ENCODE measurements at regions not wholly inside any gene's neighbourhood (a gene's known extent, or its start where the extent isn't known, plus 50 kb on each side); places are given as distances from the start of the nearest gene placed in this dataset.

DNA sequence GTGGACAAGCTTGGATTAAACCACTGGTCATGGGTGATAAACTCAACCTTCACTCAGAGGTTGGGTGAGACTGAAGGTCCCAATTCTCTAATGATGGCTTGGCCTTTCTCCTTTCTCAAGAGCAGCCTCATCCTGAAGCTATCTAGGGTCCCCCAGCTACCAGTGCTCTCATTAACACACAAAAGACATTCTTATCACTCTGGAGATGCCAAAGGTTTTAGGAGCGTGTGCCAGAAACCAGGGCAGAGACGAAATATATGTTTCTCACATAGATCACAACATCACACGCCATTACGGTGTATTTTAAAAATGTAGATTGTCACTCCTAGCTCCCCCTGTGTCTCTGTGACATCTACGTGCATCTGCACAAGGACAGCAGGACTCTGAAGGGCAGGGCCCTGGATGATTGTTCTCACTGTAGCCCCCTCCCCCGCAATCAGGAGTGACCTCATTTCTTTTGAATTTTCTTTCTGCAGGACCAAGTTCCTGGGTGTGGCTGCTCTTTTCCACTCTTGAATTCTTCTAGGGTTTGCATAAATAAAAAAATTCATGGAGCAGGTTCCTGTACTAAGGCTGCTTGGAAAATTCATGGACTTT is 311.3 kb downstream of the GADD45G start:
- Histone ChIP-seq H3K27me3 (no peaks in the 10 kb centered on the region), H3K36me3 (ENCODE audit: low read depth, missing control alignments) (no peaks in the 10 kb centered on the region), H3K4me1 (peaks cover 11% of the 10 kb centered on the region), H3K9me3 (no peaks in the 10 kb centered on the region), H3K4me3 (no peak overlapping the region), H3K27ac (no peak overlapping the region)
- no peak for DNase-seq
- TF ChIP-seq, protein P1, sequence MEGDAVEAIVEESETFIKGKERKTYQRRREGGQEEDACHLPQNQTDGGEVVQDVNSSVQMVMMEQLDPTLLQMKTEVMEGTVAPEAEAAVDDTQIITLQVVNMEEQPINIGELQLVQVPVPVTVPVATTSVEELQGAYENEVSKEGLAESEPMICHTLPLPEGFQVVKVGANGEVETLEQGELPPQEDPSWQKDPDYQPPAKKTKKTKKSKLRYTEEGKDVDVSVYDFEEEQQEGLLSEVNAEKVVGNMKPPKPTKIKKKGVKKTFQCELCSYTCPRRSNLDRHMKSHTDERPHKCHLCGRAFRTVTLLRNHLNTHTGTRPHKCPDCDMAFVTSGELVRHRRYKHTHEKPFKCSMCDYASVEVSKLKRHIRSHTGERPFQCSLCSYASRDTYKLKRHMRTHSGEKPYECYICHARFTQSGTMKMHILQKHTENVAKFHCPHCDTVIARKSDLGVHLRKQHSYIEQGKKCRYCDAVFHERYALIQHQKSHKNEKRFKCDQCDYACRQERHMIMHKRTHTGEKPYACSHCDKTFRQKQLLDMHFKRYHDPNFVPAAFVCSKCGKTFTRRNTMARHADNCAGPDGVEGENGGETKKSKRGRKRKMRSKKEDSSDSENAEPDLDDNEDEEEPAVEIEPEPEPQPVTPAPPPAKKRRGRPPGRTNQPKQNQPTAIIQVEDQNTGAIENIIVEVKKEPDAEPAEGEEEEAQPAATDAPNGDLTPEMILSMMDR (IDR thresholded peaks at IDR 0.05) = no peak
- TF ChIP-seq POLR2A (IDR thresholded peaks at IDR 0.05) = no peak
- WGBS, 2 donors = 61 to 78% methylated on average over 6 of the region's 6 CpGs
- intact Hi-C loops (cut with DNase I; ENCODE audit: low total_unique reads) = no loop called here

DNA sequence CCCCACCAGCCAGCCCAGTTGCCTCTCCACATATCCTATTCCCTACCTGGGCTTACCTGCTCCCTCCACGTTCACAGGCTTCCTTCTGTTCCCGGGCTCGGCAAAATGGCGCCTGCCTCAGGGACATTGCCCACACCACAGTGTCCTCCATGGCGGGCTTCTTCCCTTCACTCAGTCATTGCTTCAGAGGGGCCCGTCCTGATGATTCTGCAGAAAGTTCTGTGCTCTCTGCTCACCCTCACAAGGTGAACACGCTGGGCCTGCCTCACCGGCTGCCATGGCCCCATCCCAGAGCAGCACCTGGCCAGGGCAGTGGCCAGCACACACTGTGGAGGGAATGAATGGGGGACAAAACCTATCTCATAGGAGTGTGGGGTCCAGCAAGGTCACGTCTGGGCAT is 313.0 kb downstream of the GADD45G start:
- H3K27ac ChIP-seq = no peak overlapping the region
- 95 to 97% methylated on average over 9 of the region's 9 CpGs for WGBS, 2 donors
- H3K4me1 ChIP-seq = peaks cover 11% of the 10 kb centered on the region
- H3K9me3 ChIP-seq = no peaks in the 10 kb centered on the region
- no peaks in the 10 kb centered on the region for H3K36me3 ChIP-seq (ENCODE audit: low read depth, missing control alignments)
- intact Hi-C loops (cut with DNase I; ENCODE audit: low total_unique reads) = no loop called here
- no peak for DNase-seq
- H3K27me3 ChIP-seq = no peaks in the 10 kb centered on the region
- no peak for TF ChIP-seq POLR2A (IDR thresholded peaks at IDR 0.05)
- TF ChIP-seq, protein P1 (IDR thresholded peaks at IDR 0.05) = no peak
- no peak overlapping the region for H3K4me3 ChIP-seq

DNA sequence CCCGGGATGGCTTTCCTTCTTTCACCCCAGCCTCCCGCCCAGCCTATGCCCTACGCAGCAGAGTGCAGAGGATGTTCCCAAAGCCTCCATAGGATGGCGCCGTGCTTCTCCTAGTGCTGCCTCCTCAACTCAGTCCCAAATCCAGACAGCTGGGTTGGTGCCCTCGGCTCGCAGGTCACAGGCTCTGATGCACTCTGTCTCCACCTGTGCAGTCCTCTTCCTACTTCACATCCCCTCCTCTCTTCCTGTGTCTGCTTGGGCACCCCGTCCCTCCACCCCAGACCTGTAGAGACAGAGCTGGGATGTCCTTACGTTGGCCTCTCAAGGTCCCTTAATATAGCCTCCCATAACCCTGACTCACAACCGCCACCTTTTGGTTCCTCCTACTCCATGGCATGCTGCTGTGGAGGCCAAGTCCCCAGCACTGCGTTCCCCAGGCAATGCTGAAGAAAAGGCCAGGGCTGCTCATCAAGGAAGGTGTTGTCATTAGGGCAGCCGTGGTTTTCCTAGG is 314.4 kb downstream of the GADD45G start:
- WGBS, 2 donors = 70 to 79% methylated on average over 12 of the region's 12 CpGs
- Histone ChIP-seq H3K27me3 (no peaks in the 10 kb centered on the region), H3K9me3 (no peaks in the 10 kb centered on the region), H3K4me1 (peaks cover 15% of the 10 kb centered on the region), H3K36me3 (ENCODE audit: low read depth, missing control alignments) (no peaks in the 10 kb centered on the region), H3K4me3 (no peak overlapping the region), H3K27ac (no peak overlapping the region)
- intact Hi-C loops (cut with DNase I; ENCODE audit: low total_unique reads) = no loop called here
- TF ChIP-seq, protein P1 (IDR thresholded peaks at IDR 0.05) = peak in 2 of 3 experiments; percentile 9 to 13
- no peak for TF ChIP-seq POLR2A (IDR thresholded peaks at IDR 0.05)
- peak; percentile 76 for DNase-seq

DNA sequence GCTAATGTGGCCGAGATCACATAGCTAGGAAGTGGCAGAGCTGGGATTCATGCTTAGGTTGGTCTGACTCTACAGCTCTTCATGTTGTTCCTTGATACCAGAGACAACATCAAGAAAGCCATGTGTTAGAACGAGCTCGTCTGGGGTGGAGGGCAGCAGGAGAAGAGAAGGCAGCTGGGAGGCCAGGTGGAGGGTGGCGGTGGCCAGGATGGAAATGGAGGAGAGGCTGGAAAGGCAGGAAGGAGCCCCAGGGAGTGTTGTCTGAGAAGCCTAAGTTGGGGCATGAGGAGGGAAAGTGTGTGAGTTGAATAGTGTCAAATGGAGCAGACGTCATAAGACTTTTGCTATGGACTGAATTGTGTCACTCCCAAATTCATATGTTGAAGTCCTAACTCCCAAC is 315.3 kb downstream of the GADD45G start:
- no peak for TF ChIP-seq POLR2A (IDR thresholded peaks at IDR 0.05)
- TF ChIP-seq, protein P1 (IDR thresholded peaks at IDR 0.05) = no peak
- Histone ChIP-seq H3K27ac (no peak overlapping the region), H3K4me1 (peaks cover 17% of the 10 kb centered on the region), H3K27me3 (no peaks in the 10 kb centered on the region), H3K36me3 (ENCODE audit: low read depth, missing control alignments) (no peaks in the 10 kb centered on the region), H3K4me3 (no peak overlapping the region), H3K9me3 (no peaks in the 10 kb centered on the region)
- intact Hi-C loops (cut with DNase I; ENCODE audit: low total_unique reads) = no loop called here
- no peak for DNase-seq
- WGBS, 2 donors = 87 to 93% methylated on average over 5 of the region's 5 CpGs

DNA sequence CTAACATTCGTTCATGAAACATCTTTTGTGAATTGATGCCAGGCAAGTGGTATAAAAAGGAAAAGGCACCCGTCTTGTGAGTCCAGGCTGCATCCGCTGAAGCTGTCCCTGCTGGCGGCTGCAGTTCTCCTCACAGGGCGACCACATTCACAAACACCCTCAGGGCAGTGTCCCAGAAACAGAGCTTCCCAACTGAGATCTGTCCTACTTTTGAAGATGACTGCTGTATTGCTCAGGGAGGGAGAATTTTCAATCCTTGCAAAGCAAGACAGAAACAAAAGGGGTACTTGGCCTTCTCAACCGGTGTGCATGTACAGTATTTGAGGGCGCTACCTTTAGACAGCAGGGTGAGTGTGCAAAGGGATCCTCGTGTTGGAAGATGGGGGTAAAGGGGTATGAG is 316.1 kb downstream of the GADD45G start:
- H3K4me1 ChIP-seq = peaks cover 15% of the 10 kb centered on the region
- intact Hi-C loops (cut with DNase I; ENCODE audit: low total_unique reads) = no loop called here
- H3K4me3 ChIP-seq = no peak overlapping the region
- no peak for DNase-seq
- WGBS, 2 donors = 90 to 91% methylated on average over 8 of the region's 8 CpGs
- H3K9me3 ChIP-seq = no peaks in the 10 kb centered on the region
- no peak overlapping the region for H3K27ac ChIP-seq
- no peaks in the 10 kb centered on the region for H3K36me3 ChIP-seq (ENCODE audit: low read depth, missing control alignments)
- H3K27me3 ChIP-seq = no peaks in the 10 kb centered on the region
- TF ChIP-seq, protein P1 (IDR thresholded peaks at IDR 0.05) = no peak
- TF ChIP-seq POLR2A (IDR thresholded peaks at IDR 0.05) = no peak

Data from testis (tissue), 2 donors.